ENCODE measurements at regions not wholly inside any gene's neighbourhood (a gene's known extent, or its start where the extent isn't known, plus 50 kb on each side); places are given as distances from the start of the nearest gene placed in this dataset.

DNA sequence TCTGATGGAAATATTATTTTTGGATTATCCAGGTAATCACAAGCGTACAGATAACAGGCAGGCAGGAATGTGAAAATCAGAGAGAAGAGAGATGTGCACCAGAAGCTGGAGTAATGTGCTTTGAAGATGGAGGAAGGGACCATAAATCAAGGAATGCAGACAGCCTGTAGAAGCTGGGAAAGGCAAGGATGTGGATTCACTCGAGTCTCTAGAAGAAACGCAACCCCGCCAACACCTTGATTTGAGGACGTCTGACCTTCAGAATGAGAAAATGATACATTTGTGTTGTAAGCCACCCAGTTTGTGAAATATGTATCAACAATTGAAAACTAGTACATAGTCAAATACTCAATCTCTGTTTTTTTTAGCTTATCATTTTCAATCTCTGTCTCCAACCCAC is 207.6 kb upstream of the MPDZ start:
- TF ChIP-seq, protein P1, sequence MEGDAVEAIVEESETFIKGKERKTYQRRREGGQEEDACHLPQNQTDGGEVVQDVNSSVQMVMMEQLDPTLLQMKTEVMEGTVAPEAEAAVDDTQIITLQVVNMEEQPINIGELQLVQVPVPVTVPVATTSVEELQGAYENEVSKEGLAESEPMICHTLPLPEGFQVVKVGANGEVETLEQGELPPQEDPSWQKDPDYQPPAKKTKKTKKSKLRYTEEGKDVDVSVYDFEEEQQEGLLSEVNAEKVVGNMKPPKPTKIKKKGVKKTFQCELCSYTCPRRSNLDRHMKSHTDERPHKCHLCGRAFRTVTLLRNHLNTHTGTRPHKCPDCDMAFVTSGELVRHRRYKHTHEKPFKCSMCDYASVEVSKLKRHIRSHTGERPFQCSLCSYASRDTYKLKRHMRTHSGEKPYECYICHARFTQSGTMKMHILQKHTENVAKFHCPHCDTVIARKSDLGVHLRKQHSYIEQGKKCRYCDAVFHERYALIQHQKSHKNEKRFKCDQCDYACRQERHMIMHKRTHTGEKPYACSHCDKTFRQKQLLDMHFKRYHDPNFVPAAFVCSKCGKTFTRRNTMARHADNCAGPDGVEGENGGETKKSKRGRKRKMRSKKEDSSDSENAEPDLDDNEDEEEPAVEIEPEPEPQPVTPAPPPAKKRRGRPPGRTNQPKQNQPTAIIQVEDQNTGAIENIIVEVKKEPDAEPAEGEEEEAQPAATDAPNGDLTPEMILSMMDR (IDR thresholded peaks at IDR 0.05): no peak
- TF ChIP-seq POLR2A (IDR thresholded peaks at IDR 0.05) (no peak), POLR2AphosphoS5 (IDR thresholded peaks at IDR 0.05) (no peak), EP300 (IDR thresholded peaks at IDR 0.05) (no peak)

All from sigmoid colon (tissue), 4 donors.